ENCODE measurements at regions not wholly inside any gene's neighbourhood (a gene's known extent, or its start where the extent isn't known, plus 50 kb on each side); places are given as distances from the start of the nearest gene placed in this dataset.
"Not testable (repeated sequence)": the region's sequence is repeated elsewhere in the genome, so short reads cannot be mapped to it uniquely, and the experiment has no call there.

GRCh38 chr5:124172389-124173003, 573.9 kb downstream of the ZNF608 start:
- POLR2A ChIA-PET, result no interaction called here
- CTCF ChIA-PET, result no interaction called here

DNA sequence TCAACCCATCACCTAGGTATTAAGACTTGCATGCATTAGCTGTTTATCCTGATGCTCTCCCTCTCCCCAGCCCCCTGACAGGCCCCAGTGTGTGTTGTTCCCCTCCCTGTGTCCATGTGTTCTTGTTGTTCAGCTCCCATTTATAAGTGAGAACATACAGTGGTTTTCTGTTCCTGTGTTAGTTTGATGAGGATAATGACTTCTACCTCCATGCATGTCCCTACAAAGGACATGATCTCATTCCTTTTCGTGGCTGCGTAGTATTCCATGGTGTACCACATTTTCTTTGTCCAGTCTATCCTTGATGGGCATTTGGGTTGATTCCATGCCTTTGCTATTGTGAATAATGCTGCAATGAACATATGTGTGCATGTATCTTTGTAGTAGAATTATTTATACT, 578.3 kb downstream of the ZNF608 start:
- CTCF ChIA-PET, POLR2A ChIA-PET: not testable (repeated sequence)

- POLR2A ChIA-PET, result no interaction called here
- CTCF ChIA-PET, result no interaction called here
Observed at GRCh38 chr5:124162767-124163532, 583.5 kb downstream of the ZNF608 start.

DNA sequence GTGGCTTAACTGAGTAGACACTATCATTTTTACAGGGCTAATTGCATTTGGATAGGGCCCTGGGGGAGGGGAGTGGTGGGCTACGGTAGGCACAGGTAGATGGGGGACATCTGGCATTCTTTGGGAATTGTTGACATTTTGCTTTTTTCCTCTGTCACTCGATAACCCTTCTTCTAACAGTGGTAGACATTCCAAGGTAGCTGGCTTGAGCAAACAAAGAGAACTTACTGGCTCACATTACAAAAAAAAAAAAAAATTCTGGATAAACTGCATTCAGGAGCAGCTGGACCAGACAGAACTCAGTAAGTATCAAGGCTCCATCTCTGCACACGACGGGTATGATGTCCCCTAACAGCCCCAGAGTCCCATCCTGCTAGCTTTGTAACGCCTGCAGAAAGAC, 585.2 kb downstream of the ZNF608 start:
- CTCF ChIA-PET, result no interaction called here
- POLR2A ChIA-PET, result no interaction called here

- CTCF ChIA-PET, result no interaction called here
Observed at GRCh38 chr5:124160265-124160664, 586.2 kb downstream of the ZNF608 start.

DNA sequence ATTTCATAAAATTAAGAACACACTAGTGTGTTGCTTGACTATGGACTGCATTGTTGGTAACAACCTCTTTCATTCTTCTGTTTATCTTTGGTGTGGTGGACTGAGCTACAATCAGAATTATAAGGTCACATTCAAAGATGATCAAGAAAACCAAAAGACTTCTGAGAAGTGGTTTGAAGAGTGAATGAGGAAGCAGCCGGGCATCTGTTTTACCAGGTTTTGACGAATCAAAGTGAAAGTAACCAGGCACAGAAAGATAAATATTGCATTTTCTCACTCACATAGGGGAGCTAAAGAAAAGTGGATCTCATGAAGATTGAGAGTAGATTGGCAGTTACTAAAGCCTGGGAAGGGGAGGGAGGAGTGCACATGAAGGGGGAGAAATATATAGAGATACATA, 589.1 kb downstream of the ZNF608 start:
- ChIA-PET POLR2A (no interaction called here), CTCF (no interaction called here)

More at GRCh38 chr5:124160265-124160664, 586.2 kb downstream of the ZNF608 start:
- POLR2A ChIA-PET, result no interaction called here

DNA sequence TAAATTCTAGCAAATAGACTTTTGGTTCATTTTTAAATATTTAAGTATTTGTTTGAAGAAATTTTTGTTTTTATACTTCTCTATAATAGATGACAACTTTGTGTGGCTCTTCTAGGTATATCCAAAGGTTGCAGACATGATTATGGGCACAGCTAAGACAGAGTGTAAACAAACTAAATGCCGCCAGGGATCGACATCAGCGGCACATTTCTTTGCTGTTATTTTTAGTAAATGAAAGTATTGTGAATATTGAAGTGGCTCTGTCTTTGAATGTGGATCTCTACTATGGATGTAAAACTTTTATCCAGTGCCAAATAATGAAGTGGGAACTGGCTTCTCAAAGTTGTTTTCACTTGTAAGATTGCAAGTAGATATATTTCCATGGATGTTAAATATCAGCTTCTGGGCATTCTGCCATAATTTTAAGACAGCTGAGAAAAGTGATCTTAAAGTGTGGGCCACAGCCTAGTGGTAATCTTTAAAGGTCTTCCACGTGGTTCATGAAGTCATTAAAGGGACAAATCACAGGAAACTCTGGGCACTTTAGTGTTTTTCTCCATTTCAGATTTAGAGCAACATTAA, 589.9 kb downstream of the ZNF608 start:
- CTCF ChIA-PET, result no interaction called here
- POLR2A ChIA-PET, result no interaction called here

- ChIA-PET POLR2A (no interaction called here), CTCF (no interaction called here)
Observed at GRCh38 chr5:124154714-124155113, 591.7 kb downstream of the ZNF608 start.

GRCh38 chr5:124153588-124153987, 592.9 kb downstream of the ZNF608 start:
- ChIA-PET CTCF (no interaction called here), POLR2A (no interaction called here)

- ChIA-PET POLR2A (no interaction called here), CTCF (no interaction called here)
Observed at GRCh38 chr5:124148574-124148973, 597.9 kb downstream of the ZNF608 start.

- POLR2A ChIA-PET, result no interaction called here
- CTCF ChIA-PET, result no interaction called here
Observed at GRCh38 chr5:124140060-124140459, 606.4 kb downstream of the ZNF608 start.

GRCh38 chr5:124139477-124139876, 607.0 kb downstream of the ZNF608 start:
- CTCF ChIA-PET, result no interaction called here
- POLR2A ChIA-PET, result no interaction called here

DNA sequence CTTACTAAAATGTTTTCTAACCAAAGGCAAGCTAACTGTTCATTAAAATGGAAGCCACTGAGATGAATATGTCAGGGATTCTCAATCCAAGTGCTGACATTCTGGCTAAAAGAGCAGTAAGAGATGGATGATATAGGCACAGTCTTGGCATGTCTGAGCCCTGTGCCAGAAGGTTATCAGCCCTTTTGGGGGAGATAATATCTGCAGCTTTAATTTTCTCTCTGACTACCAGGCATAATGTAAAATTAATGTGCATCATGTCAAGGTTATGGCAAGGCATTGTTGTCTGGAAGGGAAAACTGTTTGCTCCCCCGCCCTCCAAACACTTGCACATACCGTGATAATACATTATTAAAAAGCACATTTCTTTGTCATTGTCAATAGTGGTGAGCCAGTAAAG, 609.8 kb downstream of the ZNF608 start:
- POLR2A ChIA-PET, result no interaction called here
- CTCF ChIA-PET, result no interaction called here

GRCh38 chr5:124134941-124135340, 611.5 kb downstream of the ZNF608 start:
- ChIA-PET POLR2A (no interaction called here), CTCF (no interaction called here)

- ChIA-PET CTCF (no interaction called here), POLR2A (no interaction called here)
Observed at GRCh38 chr5:124133406-124133805, 613.0 kb downstream of the ZNF608 start.

GRCh38 chr5:124132843-124133242, 613.6 kb downstream of the ZNF608 start:
- POLR2A ChIA-PET, result no interaction called here

DNA sequence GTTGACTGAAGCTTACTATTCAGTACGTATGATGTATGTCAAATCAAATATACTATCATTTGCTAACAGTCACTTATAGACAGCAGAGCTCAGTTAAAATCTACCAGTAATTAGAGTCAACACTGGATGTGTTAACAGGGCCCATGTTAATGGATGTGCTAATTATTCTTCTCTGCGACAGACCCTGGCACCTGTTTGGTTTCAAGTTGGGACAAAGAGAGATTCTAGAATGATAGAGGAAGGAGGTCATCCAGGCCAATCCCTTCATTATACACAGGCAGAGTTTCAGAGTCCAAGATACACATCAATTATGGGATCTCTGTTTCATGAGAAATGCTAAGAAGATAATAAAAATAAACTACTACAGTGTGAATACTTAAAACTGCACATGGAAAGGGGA, 615.0 kb downstream of the ZNF608 start:
- CTCF ChIA-PET, result no interaction called here
- POLR2A ChIA-PET, result no interaction called here

More at GRCh38 chr5:124132843-124133242, 613.6 kb downstream of the ZNF608 start:
- CTCF ChIA-PET, result no interaction called here

- CTCF ChIA-PET, result no interaction called here
- POLR2A ChIA-PET, result no interaction called here
Observed at GRCh38 chr5:124130816-124131215, 615.6 kb downstream of the ZNF608 start.

DNA sequence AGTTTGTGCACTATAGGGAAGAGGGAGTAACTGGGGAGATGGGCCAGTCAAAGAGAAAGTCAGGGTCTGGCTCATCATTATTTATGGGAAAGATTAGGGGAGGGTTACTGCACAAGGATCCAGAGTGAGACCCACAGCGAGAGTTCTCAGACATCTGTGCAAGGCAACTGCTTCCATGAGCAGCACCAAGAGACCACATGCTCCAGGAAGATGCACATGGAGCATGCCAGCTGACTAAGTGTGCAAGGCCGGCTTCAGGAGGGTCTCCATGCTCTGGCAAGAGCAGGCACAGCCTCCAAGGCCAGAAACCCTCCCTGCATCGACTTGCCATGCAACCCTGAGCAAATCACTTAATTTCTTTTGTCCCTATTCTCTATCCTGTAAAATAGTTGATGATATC, 616.9 kb downstream of the CSNK1G3 start:
- CTCF ChIA-PET, result no interaction called here
- POLR2A ChIA-PET, result no interaction called here

DNA sequence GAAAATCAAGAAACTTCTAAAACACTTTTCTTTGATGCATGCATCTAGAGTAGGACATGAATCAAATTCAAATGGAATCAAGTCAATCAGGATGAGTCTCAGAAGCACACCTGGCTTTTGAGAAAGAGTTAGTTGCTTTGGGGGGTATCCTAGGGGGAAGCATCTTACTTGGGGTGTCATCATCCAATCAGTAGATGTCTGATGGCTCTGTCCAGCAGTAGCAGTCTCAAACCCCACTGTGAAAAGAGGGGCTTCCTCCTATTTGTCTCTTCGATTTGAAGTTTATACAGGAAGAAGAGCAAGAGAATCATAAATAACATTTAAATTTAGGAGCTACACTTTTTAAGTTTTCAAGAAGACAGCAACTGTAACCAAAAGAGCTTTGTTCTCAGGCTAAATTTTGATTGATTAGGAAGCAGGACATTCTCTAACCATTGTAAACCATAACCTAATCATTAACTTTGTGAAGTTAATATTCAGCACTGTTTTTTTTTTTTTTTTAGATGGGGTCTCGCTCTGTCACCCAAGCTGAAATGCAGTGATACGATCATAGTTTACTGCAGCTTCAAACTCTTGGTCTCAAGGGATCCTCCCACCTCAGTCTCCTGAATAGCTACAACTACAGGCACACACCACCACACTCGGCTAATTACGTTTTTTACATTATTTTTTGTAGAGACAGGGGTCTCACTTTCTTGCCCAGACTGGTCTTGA, 614.7 kb downstream of the CSNK1G3 start:
- POLR2A ChIA-PET, result no interaction called here
- CTCF ChIA-PET, result no interaction called here

GRCh38 chr5:124124711-124125229, 612.8 kb downstream of the CSNK1G3 start:
- POLR2A ChIA-PET, result no interaction called here
- CTCF ChIA-PET, result no interaction called here
